B cell (primary cell): ENCODE measurements at regions not wholly inside any gene's neighbourhood (a gene's known extent, or its start where the extent isn't known, plus 50 kb on each side); places are given as distances from the start of the nearest gene placed in this dataset.

Experiments used
- ATAC-seq: fragments of 200-7000 bp; cut with Tn5 transposase; one replicate; pipeline ENCODE4 v1.10.0; 2021; ENCODE audit warnings: low read depth, mild to moderate bottlenecking, moderate number of reproducible peaks, moderate library complexity
- CTCF ChIA-PET: fragments of 350-600 bp; sonication (Branson Sonifier 250); formaldehyde crosslinking; loops from one replicate; lab custom pipeline; 2021; ENCODE audit warnings: antibody characterized with exemption, inconsistent platforms; lab: Charles Lee
- POLR2A ChIA-PET: fragments of 350-600 bp; sonication (Branson Sonifier 250); formaldehyde crosslinking; loops from one replicate; lab custom pipeline; 2021; ENCODE audit warnings: antibody characterized with exemption; lab: Charles Lee
- DNase-seq: peaks from one replicate; pipeline ENCODE4 v3.0.0; 2013
- H2AFZ ChIP-seq: 2 replicates; pipeline ENCODE4 v1.6.1; 2012; ENCODE audit warnings: mild to moderate bottlenecking, low read depth, low read length; ENCODE audit not compliant: insufficient read depth, poor library complexity, severe bottlenecking
- H3K27ac ChIP-seq, 2 donors: 1 replicate in 1 of 2; 2 replicates in 1 of 2; pipeline ENCODE4 v1.5.1; 2012 to 2013; ENCODE audit warnings: low read length in 2 of 2, mild to moderate bottlenecking in 2 of 2, moderate library complexity in 1 of 2
- H3K27me3 ChIP-seq, 4 experiments: fragments of 200-600 bp in 1 of 4; sonication (generic) in 1 of 4; replicated peaks in 1 of 4; 1 replicate in 2 of 4; 2 replicates in 2 of 4; pipeline versions ENCODE4 v1.6.1 to v1.7.0; 2013 to 2016; ENCODE audit warnings: low read length in 3 of 4, mild to moderate bottlenecking in 2 of 4, mixed read lengths in 1 of 4, moderate library complexity in 1 of 4; ENCODE audit not compliant: insufficient read depth in 4 of 4, control insufficient read depth in 3 of 4; ENCODE audit errors: control extremely low read depth in 1 of 4
- H3K36me3 ChIP-seq, 2 experiments: replicated peaks in 1 of 2; 1 replicate in 1 of 2; 2 replicates in 1 of 2; pipeline versions ENCODE4 v1.6.1 to v1.7.1; 2013; ENCODE audit warnings: low read length in 1 of 2; ENCODE audit not compliant: insufficient read depth in 2 of 2, control insufficient read depth in 1 of 2; ENCODE audit errors: control extremely low read depth in 1 of 2, extremely low read depth in 1 of 2
- H3K4me1 ChIP-seq, 2 donors: fragments of 200-600 bp in 1 of 2; sonication (generic) in 1 of 2; 1 replicate in 1 of 2; 2 replicates in 1 of 2; pipeline versions ENCODE4 v1.5.1 to v1.6.1; 2013 to 2017; ENCODE audit warnings: low read length in 2 of 2; ENCODE audit not compliant: control insufficient read depth in 2 of 2, insufficient read depth in 2 of 2
- H3K4me2 ChIP-seq: replicated peaks from 2 replicates; pipeline ENCODE3; 2012; ENCODE audit warnings: mild to moderate bottlenecking, low read depth, low read length; ENCODE audit not compliant: poor library complexity, severe bottlenecking
- H3K4me3 ChIP-seq, 5 experiments: fragments of 200-600 bp in 1 of 5; sonication (generic) in 1 of 5; 1 replicate in 3 of 5; 2 replicates in 2 of 5; pipeline versions ENCODE4 v1.5.1 to v1.7.0; 2011 to 2016; ENCODE audit warnings: low read length in 4 of 5, mild to moderate bottlenecking in 4 of 5, low read depth in 2 of 5, control low read depth in 1 of 5, moderate library complexity in 1 of 5; ENCODE audit not compliant: insufficient read depth in 1 of 5; ENCODE audit errors: control extremely low read depth in 1 of 5, extremely low read depth in 1 of 5
- H3K79me2 ChIP-seq: fragments of 200-600 bp; sonication (generic); one replicate; pipeline ENCODE4 v1.6.0; 2016; ENCODE audit warnings: low read length; ENCODE audit not compliant: control insufficient read depth, insufficient read depth
- H3K9ac ChIP-seq: fragments of 200-600 bp; sonication (generic); 2 replicates; pipeline ENCODE4 v1.6.1; 2017; ENCODE audit warnings: mild to moderate bottlenecking, low read length, moderate library complexity
- H3K9me3 ChIP-seq, 3 donors: one replicate each; pipeline versions ENCODE4 v1.6.1 to v1.7.1; 2013; ENCODE audit warnings: low read length in 2 of 3; ENCODE audit not compliant: control insufficient read depth in 2 of 3, insufficient read depth in 1 of 3; ENCODE audit errors: control extremely low read depth in 1 of 3
- H4K20me1 ChIP-seq: 2 replicates; pipeline ENCODE4 v1.6.0; 2012; ENCODE audit warnings: mild to moderate bottlenecking, low read length; ENCODE audit not compliant: insufficient read depth, control insufficient read depth, poor library complexity, severe bottlenecking
- H3K27ac Mint-ChIP-seq: one replicate; pipeline ENCODE4 v1.8.0; 2021; ENCODE audit warnings: mixed read lengths
- H3K27me3 Mint-ChIP-seq: one replicate; pipeline ENCODE4 v1.8.0; 2021; ENCODE audit warnings: mixed read lengths
- H3K4me1 Mint-ChIP-seq: one replicate; pipeline ENCODE4 v1.8.0; 2021; ENCODE audit warnings: mixed read lengths
- H3K4me3 Mint-ChIP-seq: one replicate; pipeline ENCODE4 v1.8.0; 2021; ENCODE audit warnings: mixed read lengths
- H3K9me3 Mint-ChIP-seq: one replicate; pipeline ENCODE4 v1.8.0; 2022; ENCODE audit warnings: mixed read lengths; ENCODE audit not compliant: insufficient read depth
- CTCF ChIP-seq: fragments of 200-600 bp; IDR thresholded peaks from one replicate; pipeline ENCODE4 v1.8.0; 2022; ENCODE audit warnings: antibody characterized with exemption, mild to moderate bottlenecking
- EZH2 ChIP-seq: IDR thresholded peaks from 2 replicates; pipeline ENCODE4 v1.6.1; 2012; ENCODE audit warnings: borderline replicate concordance, low read depth, mild to moderate bottlenecking, moderate library complexity, low read length; ENCODE audit not compliant: insufficient read depth, poor library complexity, severe bottlenecking
- WGBS: methylation state at CpG from one replicate; pipeline ENCODE4 v1.1.5; 2013; ENCODE audit warnings: missing lambda C conversion rate; ENCODE audit not compliant: insufficient coverage; 5-methylcytosine and 5-hydroxymethylcytosine counted together
- intact Hi-C: fragments of 100-400 bp; cut with micrococcal nuclease; formaldehyde crosslinking; loops from one replicate; pipeline ENCODE4 v1.10.0; 2022

- Mint-ChIP-seq H3K27me3 (no peaks in the 10 kb centered on the region), H3K4me3 (no peak overlapping the region), H3K9me3 (peaks cover 2% of the 10 kb centered on the region), H3K4me1 (no peaks in the 10 kb centered on the region), H3K27ac (no peak overlapping the region)
- Histone ChIP-seq H3K9ac (no peak overlapping the region), H3K4me1 (no peaks in the 10 kb centered on the region), H3K36me3 (no peaks in the 10 kb centered on the region), H3K9me3 (peaks cover 0 to 3% (median 0%) of the 10 kb centered on the region in 3 donors), H3K4me3 (no peak overlapping the region), H4K20me1 (no peaks in the 10 kb centered on the region), H3K27me3 (no peaks in the 10 kb centered on the region), H3K27ac (no peak overlapping the region), H3K4me2 (no peak overlapping the region), H3K79me2 (no peaks in the 10 kb centered on the region), H2AFZ (no peak overlapping the region)
- intact Hi-C loops = no loop called here
- POLR2A ChIA-PET = no interaction called here
- no peak for DNase-seq
- no peak for TF ChIP-seq EZH2
- TF ChIP-seq CTCF = no peak
- no CpG with 5 or more reads among the region's 2 CpGs for WGBS
- no peak for ATAC-seq
- CTCF ChIA-PET = no interaction called here
These were observed 438.2 kb downstream of the SLC4A3 start for GRCh38 chr2:220065581-220065980.

GRCh38 chr2:220068846-220069245 lies 441.4 kb downstream of the SLC4A3 start:
- Histone ChIP-seq H3K4me3 (no peak overlapping the region), H3K36me3 (no peaks in the 10 kb centered on the region), H4K20me1 (no peaks in the 10 kb centered on the region), H3K4me1 (no peaks in the 10 kb centered on the region), H3K27ac (no peak overlapping the region), H3K9me3 (peaks cover 0 to 3% (median 0%) of the 10 kb centered on the region in 3 donors), H3K79me2 (no peaks in the 10 kb centered on the region), H3K4me2 (no peak overlapping the region), H3K9ac (no peak overlapping the region), H2AFZ (no peak overlapping the region), H3K27me3 (no peaks in the 10 kb centered on the region)
- TF ChIP-seq CTCF (no peak), EZH2 (no peak)
- DNase-seq (no peak), ATAC-seq (no peak)
- no peak overlapping the region for H3K27ac Mint-ChIP-seq
- H3K27me3 Mint-ChIP-seq = no peaks in the 10 kb centered on the region
- ChIA-PET CTCF (no interaction called here), POLR2A (no interaction called here)
- WGBS = 74% methylated on average over 2 of the region's 2 CpGs
- H3K4me3 Mint-ChIP-seq = no peak overlapping the region
- H3K4me1 Mint-ChIP-seq = no peaks in the 10 kb centered on the region
- peaks cover 2% of the 10 kb centered on the region for H3K9me3 Mint-ChIP-seq
- intact Hi-C loops = no loop called here
